PC-3 (cell line): ENCODE measurements at regions not wholly inside any gene's neighbourhood (a gene's known extent, or its start where the extent isn't known, plus 50 kb on each side); places are given as distances from the start of the nearest gene placed in this dataset.

ENCODE experiments used
- CTCF ChIP-seq: fragments of 300-600 bp; sonication (generic); conservative IDR thresholded peaks from 2 replicates; pipeline ENCODE4 v1.5.1; 2017; ENCODE audit warnings: antibody characterized with exemption, low read depth, mild to moderate bottlenecking, low read length
- EZH2 ChIP-seq: fragments of 300-600 bp; sonication (generic); IDR thresholded peaks from one replicate; pipeline ENCODE4 v1.6.1; 2017; ENCODE audit warnings: antibody characterized with exemption, mild to moderate bottlenecking, low read length; ENCODE audit not compliant: unreplicated experiment
- EZH2phosphoT487 ChIP-seq: fragments of 300-600 bp; sonication (generic); IDR thresholded peaks from 2 replicates; pipeline ENCODE4 v1.6.1; 2018; ENCODE audit warnings: mild to moderate bottlenecking, antibody characterized with exemption, low read length, borderline replicate concordance

- no peak for TF ChIP-seq EZH2
- no peak for TF ChIP-seq CTCF
- no peak for TF ChIP-seq EZH2phosphoT487
Measured at GRCh38 chr4:177087499-177087898, 222.2 kb upstream of the NEIL3 start.
